Activated CD4-positive, alpha-beta T cell treated with anti-CD3 and anti-CD28 coated beads for 36 hours (primary cell): ENCODE measurements at regions not wholly inside any gene's neighbourhood (a gene's known extent, or its start where the extent isn't known, plus 50 kb on each side); places are given as distances from the start of the nearest gene placed in this dataset.

Experiments used
- ATAC-seq: fragments of 200-7000 bp; cut with Tn5 transposase; one replicate; pipeline ENCODE4 v1.10.0; 2021; ENCODE audit warnings: mild to moderate bottlenecking, moderate library complexity
- CTCF ChIA-PET: fragments of 350-600 bp; sonication (Branson Sonifier 250); formaldehyde crosslinking; loops from one replicate; lab custom pipeline; 2021; ENCODE audit warnings: antibody characterized with exemption; lab: Charles Lee
- POLR2A ChIA-PET: fragments of 350-600 bp; sonication (Branson Sonifier 250); formaldehyde crosslinking; loops from one replicate; lab custom pipeline; 2021; ENCODE audit warnings: antibody characterized with exemption, inconsistent platforms; lab: Charles Lee
- DNase-seq: peaks from one replicate; pipeline ENCODE4 v3.0.0-alpha.2; 2020
- H3K27ac Mint-ChIP-seq: one replicate; pipeline ENCODE4 v1.8.0; 2021; ENCODE audit warnings: mixed read lengths
- H3K27me3 Mint-ChIP-seq: one replicate; pipeline ENCODE4 v1.8.0; 2021; ENCODE audit warnings: mixed read lengths
- H3K36me3 Mint-ChIP-seq: one replicate; pipeline ENCODE4 v1.8.0; 2021; ENCODE audit warnings: low read depth, mixed read lengths
- H3K4me1 Mint-ChIP-seq: one replicate; pipeline ENCODE4 v1.8.0; 2021; ENCODE audit warnings: mixed read lengths
- H3K4me3 Mint-ChIP-seq: one replicate; pipeline ENCODE4 v1.8.0; 2021; ENCODE audit warnings: mild to moderate bottlenecking, moderate library complexity, mixed read lengths
- H3K9me3 Mint-ChIP-seq: one replicate; pipeline ENCODE4 v1.8.0; 2021; ENCODE audit warnings: low read depth, mixed read lengths
- intact Hi-C, 2 experiments: fragments of 100-400 bp; cut with DNase I in 1 of 2; cut with micrococcal nuclease in 1 of 2; formaldehyde crosslinking; loops; one replicate each; pipeline versions ENCODE4 v1.14.2 to v1.15.1; 2022 to 2024; cut with DNase I, micrococcal nuclease

- H3K4me3 Mint-ChIP-seq = no peak overlapping the region
- no peaks in the 10 kb centered on the region for H3K36me3 Mint-ChIP-seq
- intact Hi-C loops = no loop called here
- H3K9me3 Mint-ChIP-seq = no peaks in the 10 kb centered on the region
- H3K4me1 Mint-ChIP-seq = no peaks in the 10 kb centered on the region
- ChIA-PET POLR2A (no interaction called here), CTCF (no interaction called here)
- ATAC-seq = no peak
- H3K27ac Mint-ChIP-seq = no peak overlapping the region
- H3K27me3 Mint-ChIP-seq = peaks cover 20% of the 10 kb centered on the region
- DNase-seq = no peak
Measured at GRCh38 chr22:27132400-27132799, 475.0 kb downstream of the MIAT start.

- peaks cover 20% of the 10 kb centered on the region for H3K27me3 Mint-ChIP-seq
- H3K4me1 Mint-ChIP-seq = no peaks in the 10 kb centered on the region
- DNase-seq (no peak), ATAC-seq (no peak)
- no peaks in the 10 kb centered on the region for H3K36me3 Mint-ChIP-seq
- intact Hi-C loops = no loop called here
- CTCF ChIA-PET = no interaction called here
- no peak overlapping the region for H3K27ac Mint-ChIP-seq
- no peaks in the 10 kb centered on the region for H3K9me3 Mint-ChIP-seq
- no peak overlapping the region for H3K4me3 Mint-ChIP-seq
- POLR2A ChIA-PET = no interaction called here
Measured at GRCh38 chr22:27133019-27133431, 475.6 kb downstream of the MIAT start.

DNA sequence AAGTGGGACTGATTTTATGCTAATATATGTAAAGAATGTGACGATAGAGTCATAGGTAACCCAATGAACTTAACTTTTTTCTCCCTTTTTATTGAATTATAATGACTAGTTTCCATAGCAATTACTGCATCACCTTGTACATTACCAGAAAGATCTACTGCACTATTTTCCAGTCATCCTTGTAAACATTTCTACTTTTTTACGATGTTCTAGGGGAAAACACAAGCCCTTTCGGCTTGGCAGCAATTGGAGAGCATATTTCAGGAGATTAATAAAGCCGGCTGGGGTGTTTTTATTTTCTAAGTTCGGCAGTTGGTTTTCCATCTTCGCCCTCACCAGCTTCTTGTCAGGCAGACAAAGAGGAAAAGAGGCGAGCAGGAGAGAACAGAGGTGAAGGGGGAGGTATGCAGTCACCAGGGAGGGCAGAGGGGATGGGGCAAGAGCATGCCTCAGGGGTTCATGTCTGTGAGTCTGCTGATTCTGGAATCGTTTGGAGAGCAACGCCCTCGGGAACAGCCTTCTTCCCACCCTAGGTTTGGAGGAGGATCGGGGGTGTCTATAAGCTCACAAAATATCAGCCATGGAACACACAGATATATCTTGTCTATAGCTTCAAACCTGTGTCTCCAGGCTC is 476.4 kb downstream of the MIAT start:
- ATAC-seq (no peak), DNase-seq (no peak)
- H3K4me1 Mint-ChIP-seq = no peaks in the 10 kb centered on the region
- no peak overlapping the region for H3K4me3 Mint-ChIP-seq
- no peaks in the 10 kb centered on the region for H3K36me3 Mint-ChIP-seq
- peaks cover 20% of the 10 kb centered on the region for H3K27me3 Mint-ChIP-seq
- ChIA-PET CTCF (interaction anchor here (0.7 kb wide), 1 partner anchor 45 kb away, joined by 5 read pairs; no protein-coding TSS in a partner anchor), POLR2A (no interaction called here)
- H3K9me3 Mint-ChIP-seq = no peaks in the 10 kb centered on the region
- intact Hi-C loops = no loop called here
- no peak overlapping the region for H3K27ac Mint-ChIP-seq

DNA sequence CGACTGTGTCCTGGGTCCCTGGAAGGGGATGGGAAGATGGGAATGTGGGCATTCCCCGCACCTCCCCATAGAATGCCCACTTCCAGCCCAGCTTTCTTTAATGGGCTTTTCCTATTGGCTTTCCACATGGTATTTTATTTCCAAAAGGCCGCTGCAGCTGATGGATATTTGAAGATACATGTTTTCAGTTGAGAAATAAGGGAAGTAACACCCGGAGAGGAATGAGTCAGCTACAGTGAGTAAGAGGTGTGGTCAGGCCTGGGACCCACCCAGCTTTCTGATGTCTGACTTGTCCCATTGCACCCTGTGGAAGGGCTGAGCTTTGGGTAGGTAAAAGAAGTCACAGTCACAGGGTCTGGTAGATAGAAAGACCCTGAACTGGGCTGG is 476.9 kb downstream of the MIAT start:
- Mint-ChIP-seq H3K27me3 (peaks cover 17% of the 10 kb centered on the region), H3K4me3 (no peak overlapping the region), H3K27ac (no peak overlapping the region), H3K9me3 (no peaks in the 10 kb centered on the region), H3K36me3 (no peaks in the 10 kb centered on the region), H3K4me1 (no peaks in the 10 kb centered on the region)
- intact Hi-C loops = no loop called here
- POLR2A ChIA-PET = no interaction called here
- peak; percentile 49 for DNase-seq
- CTCF ChIA-PET = interaction anchor here (0.7 to 1.2 kb wide), 2 partner anchors 13 to 44 kb away, joined by 4 to 5 read pairs; no protein-coding TSS in a partner anchor
- peak; percentile 87 for ATAC-seq

DNA sequence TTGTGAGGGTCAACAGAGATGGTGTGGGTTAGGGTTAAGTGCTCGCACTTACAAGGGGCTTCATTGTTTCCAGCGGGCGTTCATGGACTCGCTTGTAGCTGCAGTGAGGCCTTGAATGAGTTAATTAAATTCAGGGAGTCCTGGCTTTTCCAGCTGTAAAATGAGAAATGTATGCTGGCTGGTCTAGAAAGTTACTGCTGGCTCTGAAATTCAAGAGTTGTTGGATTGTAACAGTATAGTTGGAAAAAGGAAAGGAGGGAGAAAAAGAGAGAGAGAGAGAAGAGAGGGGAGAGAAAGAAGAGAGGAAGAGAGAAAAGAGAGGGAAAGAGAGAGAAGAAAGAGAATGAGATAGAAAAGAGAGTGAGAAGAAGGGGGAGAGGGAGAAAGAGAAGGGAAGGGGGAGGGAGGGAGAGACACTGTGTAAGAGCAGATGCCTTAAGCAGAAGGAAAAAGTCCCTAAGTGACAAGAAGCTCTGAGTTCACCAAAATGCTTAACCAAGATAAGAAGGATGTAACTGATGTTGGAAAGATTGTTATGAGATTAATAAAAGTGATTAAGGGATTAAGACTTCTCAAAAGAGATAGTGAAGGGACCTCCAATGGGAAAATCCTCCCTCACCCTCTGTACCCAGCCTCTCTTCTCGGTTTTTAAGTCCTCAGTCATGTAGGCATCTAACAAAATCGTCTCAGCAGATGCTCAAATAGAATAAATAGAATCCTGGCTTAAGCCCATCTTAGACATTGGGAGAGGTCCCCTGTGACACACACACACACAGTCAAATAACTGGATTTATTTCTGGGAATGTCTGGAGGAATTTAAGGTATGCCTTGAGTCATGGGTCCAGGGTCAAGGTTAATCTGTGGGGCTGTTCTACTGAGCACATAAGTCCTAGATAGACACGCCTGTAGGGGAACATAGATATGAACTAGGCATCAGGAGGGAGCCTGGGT is 477.9 kb downstream of the MIAT start:
- no peak for DNase-seq
- no peak overlapping the region for H3K27ac Mint-ChIP-seq
- peaks cover 17% of the 10 kb centered on the region for H3K27me3 Mint-ChIP-seq
- no peaks in the 10 kb centered on the region for H3K4me1 Mint-ChIP-seq
- intact Hi-C loops = no loop called here
- no peaks in the 10 kb centered on the region for H3K36me3 Mint-ChIP-seq
- no peak overlapping the region for H3K4me3 Mint-ChIP-seq
- no peaks in the 10 kb centered on the region for H3K9me3 Mint-ChIP-seq
- ATAC-seq = no peak
- POLR2A ChIA-PET = no interaction called here
- CTCF ChIA-PET = interaction anchor here (0.7 to 1.2 kb wide), 2 partner anchors 12 kb away, joined by 3 to 4 read pairs; no protein-coding TSS in a partner anchor

- Mint-ChIP-seq H3K4me3 (no peak overlapping the region), H3K36me3 (no peaks in the 10 kb centered on the region), H3K27me3 (peaks cover 14% of the 10 kb centered on the region), H3K27ac (no peak overlapping the region), H3K9me3 (no peaks in the 10 kb centered on the region), H3K4me1 (no peaks in the 10 kb centered on the region)
- ChIA-PET CTCF (interaction anchor here (0.5 to 1.6 kb wide), 3 partner anchors 9 to 180 kb away, joined by 3 to 4 read pairs (median 3); no protein-coding TSS in a partner anchor), POLR2A (no interaction called here)
- intact Hi-C loops = no loop called here
- no peak for DNase-seq
- ATAC-seq = no peak
Measured at GRCh38 chr22:27136596-27136995, 479.2 kb downstream of the MIAT start.

DNA sequence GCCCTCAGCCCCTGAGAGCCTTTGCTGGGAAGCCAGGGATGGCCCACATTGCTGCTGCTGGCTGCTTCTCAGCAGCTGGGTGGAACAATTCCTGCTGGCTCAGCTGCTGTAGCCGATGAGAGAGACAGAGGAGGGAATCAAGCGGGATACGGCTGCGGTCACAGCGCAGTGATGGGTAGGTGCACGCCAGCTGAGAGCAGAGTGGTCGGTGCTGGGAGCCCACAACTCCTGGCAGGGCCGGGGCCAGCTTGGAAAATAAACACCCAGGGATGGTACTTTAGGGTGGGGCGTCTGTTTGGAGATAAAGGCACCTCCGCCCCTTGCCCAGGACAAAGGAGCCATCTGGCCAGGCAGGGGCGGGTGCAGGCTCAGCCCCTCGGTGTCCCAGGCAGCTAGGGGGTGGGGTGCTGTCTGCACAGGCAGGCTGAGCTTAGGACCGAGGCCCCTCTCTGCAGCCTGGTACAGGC is 480.5 kb downstream of the MIAT start:
- intact Hi-C loops = no loop called here
- Mint-ChIP-seq H3K27ac (no peak overlapping the region), H3K9me3 (no peaks in the 10 kb centered on the region), H3K27me3 (peaks cover 10% of the 10 kb centered on the region), H3K36me3 (no peaks in the 10 kb centered on the region), H3K4me3 (no peak overlapping the region), H3K4me1 (no peaks in the 10 kb centered on the region)
- ChIA-PET CTCF (no interaction called here), POLR2A (no interaction called here)
- DNase-seq (no peak), ATAC-seq (no peak)

GRCh38 chr22:27138471-27138870 is 481.1 kb downstream of the MIAT start:
- no peak for ATAC-seq
- Mint-ChIP-seq H3K4me3 (no peak overlapping the region), H3K36me3 (no peaks in the 10 kb centered on the region), H3K4me1 (no peaks in the 10 kb centered on the region), H3K27me3 (peaks cover 13% of the 10 kb centered on the region), H3K27ac (no peak overlapping the region), H3K9me3 (no peaks in the 10 kb centered on the region)
- intact Hi-C loops = no loop called here
- POLR2A ChIA-PET = no interaction called here
- CTCF ChIA-PET = no interaction called here
- no peak for DNase-seq

- intact Hi-C loops = no loop called here
- H3K27me3 Mint-ChIP-seq = peaks cover 8% of the 10 kb centered on the region
- no peak overlapping the region for H3K27ac Mint-ChIP-seq
- no peak overlapping the region for H3K4me3 Mint-ChIP-seq
- no peaks in the 10 kb centered on the region for H3K9me3 Mint-ChIP-seq
- no peaks in the 10 kb centered on the region for H3K4me1 Mint-ChIP-seq
- CTCF ChIA-PET = interaction anchor here (0.7 kb wide), 1 partner anchor 386 kb away, joined by 3 read pairs; no protein-coding TSS in a partner anchor
- no peaks in the 10 kb centered on the region for H3K36me3 Mint-ChIP-seq
- DNase-seq = no peak
- POLR2A ChIA-PET = no interaction called here
- ATAC-seq = no peak
Measured at GRCh38 chr22:27139935-27140511, 482.6 kb downstream of the MIAT start.

DNA sequence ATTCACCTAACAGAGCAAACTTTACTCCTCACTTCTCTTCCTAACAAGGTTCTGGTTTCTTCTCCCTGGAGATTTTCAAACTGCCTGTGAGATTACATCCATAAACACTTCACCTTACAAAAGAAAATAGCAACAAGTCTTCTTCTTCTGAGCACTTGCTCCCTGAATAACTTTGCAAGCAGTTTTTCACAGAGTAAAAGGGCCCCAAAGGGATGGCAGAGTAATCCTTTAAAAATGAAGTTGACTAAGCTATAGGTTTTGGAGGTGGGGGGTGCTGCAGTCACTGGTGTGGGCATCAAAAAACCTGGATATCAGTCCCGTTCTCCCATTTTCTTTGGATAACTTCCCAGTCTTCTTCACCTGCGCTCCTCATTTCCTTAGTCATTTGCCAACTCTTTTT is 484.9 kb downstream of the MIAT start:
- CTCF ChIA-PET = no interaction called here

GRCh38 chr22:27144321-27144720 is 486.9 kb downstream of the MIAT start:
- Mint-ChIP-seq H3K4me1 (no peaks in the 10 kb centered on the region), H3K9me3 (no peaks in the 10 kb centered on the region), H3K36me3 (no peaks in the 10 kb centered on the region), H3K27me3 (peaks cover 17% of the 10 kb centered on the region), H3K27ac (no peak overlapping the region), H3K4me3 (no peak overlapping the region)
- ATAC-seq = no peak
- intact Hi-C loops = no loop called here
- POLR2A ChIA-PET = no interaction called here
- no peak for DNase-seq
- CTCF ChIA-PET = no interaction called here

More for the DNA sequence above, 484.9 kb downstream of the MIAT start:
- no peaks in the 10 kb centered on the region for H3K9me3 Mint-ChIP-seq
- H3K27me3 Mint-ChIP-seq = peaks cover 10% of the 10 kb centered on the region
- ATAC-seq (no peak), DNase-seq (no peak)
- no peak overlapping the region for H3K4me3 Mint-ChIP-seq
- H3K4me1 Mint-ChIP-seq = no peaks in the 10 kb centered on the region
- H3K27ac Mint-ChIP-seq = no peak overlapping the region
- intact Hi-C loops = no loop called here
- no peaks in the 10 kb centered on the region for H3K36me3 Mint-ChIP-seq
- POLR2A ChIA-PET = interaction anchor here (0.6 kb wide), 1 partner anchor 247 kb away, joined by 3 read pairs; no protein-coding TSS in a partner anchor
